ENCODE measurements at regions not wholly inside any gene's neighbourhood (a gene's known extent, or its start where the extent isn't known, plus 50 kb on each side); places are given as distances from the start of the nearest gene placed in this dataset.

- BruUV-seq (replicated peaks) = no TSS peak
- Histone ChIP-seq H3K4me3 (ENCODE audit: low read depth in 2 of 2, low read length in 2 of 2) (no peak overlapping the region), H3K27ac (ENCODE audit: low read length) (no peak overlapping the region), H3K27me3 (ENCODE audit: control insufficient read depth, insufficient read depth, low read length) (no peaks in the 10 kb centered on the region), H3K9me3 (ENCODE audit: control insufficient read depth, insufficient read depth, low read depth, low read length) (no peaks in the 10 kb centered on the region), H3K4me1 (ENCODE audit: control insufficient read depth, insufficient read depth, low read length) (no peaks in the 10 kb centered on the region), H3K36me3 (ENCODE audit: control insufficient read depth, insufficient read depth, low read length) (no peaks in the 10 kb centered on the region)
- intact Hi-C loops (cut with micrococcal nuclease; ENCODE audit: unreplicated experiment) (no loop called here), in situ Hi-C loops (cut with HindIII; ENCODE audit: low pct_unique_long_range_greater_than_20kb, low sequenced_read_pairs) (no loop called here)
- ChIA-PET POLR2A (no interaction called here), CTCF (no interaction called here)
- ATAC-seq (no peak), DNase-seq (ENCODE audit: low read depth, low spot score) (no peak)
- no peak for TF ChIP-seq CTCF (IDR thresholded peaks at IDR 0.05)
- no peak for TF ChIP-seq POLR2AphosphoS5 (IDR thresholded peaks at IDR 0.05; ENCODE audit: low read depth, low read length)
- no peak for TF ChIP-seq SIN3A (IDR thresholded peaks at IDR 0.05; ENCODE audit: borderline replicate concordance, insufficient read depth, low read depth, low read length)
- no peak for TF ChIP-seq TCF7L2 (IDR thresholded peaks at IDR 0.05; ENCODE audit: low read depth, low read length)
- TF ChIP-seq REST (IDR thresholded peaks at IDR 0.05; ENCODE audit: insufficient read depth in 1 of 2, low read depth in 2 of 2, low read length in 1 of 2) = no peak
These were observed 62.7 kb upstream of the IRX6 start for GRCh38 chr16:55261301-55261700.

- Histone ChIP-seq H3K27me3 (ENCODE audit: control insufficient read depth, insufficient read depth, low read length) (no peaks in the 10 kb centered on the region), H3K4me3 (ENCODE audit: low read depth in 2 of 2, low read length in 2 of 2) (no peak overlapping the region), H3K27ac (ENCODE audit: low read length) (no peak overlapping the region), H3K9me3 (ENCODE audit: control insufficient read depth, insufficient read depth, low read depth, low read length) (no peaks in the 10 kb centered on the region), H3K4me1 (ENCODE audit: control insufficient read depth, insufficient read depth, low read length) (no peaks in the 10 kb centered on the region), H3K36me3 (ENCODE audit: control insufficient read depth, insufficient read depth, low read length) (no peaks in the 10 kb centered on the region)
- intact Hi-C loops (cut with micrococcal nuclease; ENCODE audit: unreplicated experiment) = no loop called here
- DNase-seq (ENCODE audit: low read depth, low spot score) (no peak), ATAC-seq (no peak)
- ChIA-PET POLR2A (no interaction called here), CTCF (no interaction called here)
- TF ChIP-seq TCF7L2 (IDR thresholded peaks at IDR 0.05; ENCODE audit: low read depth, low read length) = no peak
- TF ChIP-seq POLR2AphosphoS5 (IDR thresholded peaks at IDR 0.05; ENCODE audit: low read depth, low read length) = no peak
- TF ChIP-seq REST (IDR thresholded peaks at IDR 0.05; ENCODE audit: insufficient read depth in 1 of 2, low read depth in 2 of 2, low read length in 1 of 2) = no peak
- TF ChIP-seq SIN3A (IDR thresholded peaks at IDR 0.05; ENCODE audit: borderline replicate concordance, insufficient read depth, low read depth, low read length) = no peak
- TF ChIP-seq CTCF (IDR thresholded peaks at IDR 0.05) = no peak
- BruUV-seq (replicated peaks) = no TSS peak
- in situ Hi-C loops (cut with HindIII; ENCODE audit: low pct_unique_long_range_greater_than_20kb, low sequenced_read_pairs) = no loop called here
These were observed 60.4 kb upstream of the IRX6 start for GRCh38 chr16:55263271-55264250.

Measured in Panc1 (cell line).